Left ventricle myocardium inferior (tissue), 1 donor: ENCODE measurements at regions not wholly inside any gene's neighbourhood (a gene's known extent, or its start where the extent isn't known, plus 50 kb on each side); places are given as distances from the start of the nearest gene placed in this dataset.
A peak's percentile ranks its signal among the peaks of the same experiment; 100 is the strongest.

ENCODE experiments used
- DNase-seq: peaks from one replicate; pipeline ENCODE4 v3.0.0-alpha.2; 2020
- H3K27ac ChIP-seq: fragments of 200-600 bp; replicated peaks from 2 replicates; pipeline ENCODE4 v1.8.0; 2021
- H3K27me3 ChIP-seq: fragments of 200-600 bp; 2 replicates; pipeline ENCODE4 v1.8.0; 2021; ENCODE audit warnings: low read depth
- H3K36me3 ChIP-seq: fragments of 200-600 bp; 2 replicates; pipeline ENCODE4 v1.8.0; 2021
- H3K4me1 ChIP-seq: fragments of 200-600 bp; 2 replicates; pipeline ENCODE4 v1.8.0; 2021
- H3K4me3 ChIP-seq: fragments of 200-600 bp; 2 replicates; pipeline ENCODE4 v1.8.0; 2021; ENCODE audit warnings: mild to moderate bottlenecking, moderate library complexity
- H3K9me3 ChIP-seq: fragments of 200-600 bp; replicated peaks from 2 replicates; pipeline ENCODE4 v1.8.0; 2021
- CTCF ChIP-seq: fragments of 200-600 bp; IDR thresholded peaks from 2 replicates; pipeline ENCODE4 v1.8.0; 2021; ENCODE audit warnings: antibody characterized with exemption, mild to moderate bottlenecking, borderline replicate concordance
- intact Hi-C: fragments of 100-400 bp; cut with micrococcal nuclease; formaldehyde crosslinking; loops from one replicate; pipeline ENCODE4 v1.11.0; 2022
- donor health status: DM: no; HTN: yes; CAD: no; lungs with severe emphysema.

- Histone ChIP-seq H3K9me3 (peaks cover 16% of the 10 kb centered on the region), H3K36me3 (no peaks in the 10 kb centered on the region), H3K4me3 (no peak overlapping the region), H3K27me3 (no peaks in the 10 kb centered on the region), H3K4me1 (peaks cover 18% of the 10 kb centered on the region), H3K27ac (no peak overlapping the region)
- intact Hi-C loops: no loop called here
- no peak for DNase-seq
- TF ChIP-seq CTCF: no peak
Observed at GRCh38 chr6:156559162-156559690, 218.0 kb upstream of the ARID1B start.

DNA sequence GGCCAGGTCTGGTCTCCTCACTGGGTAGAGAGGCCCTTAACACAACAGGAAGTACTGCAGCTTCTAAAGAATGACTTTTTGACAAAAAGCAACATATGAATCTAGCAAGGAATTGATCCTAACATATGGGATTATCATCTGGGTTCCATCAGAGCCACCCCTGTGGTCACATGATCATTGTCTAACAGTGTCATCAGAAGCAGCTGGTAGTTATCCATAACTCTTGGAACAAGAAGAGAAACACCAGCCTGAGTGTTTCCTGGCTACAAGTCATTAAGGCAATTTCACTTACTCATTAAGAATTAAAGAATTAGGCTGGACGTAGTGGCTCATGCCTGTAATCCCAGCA, 219.3 kb upstream of the ARID1B start:
- no peak for TF ChIP-seq CTCF
- Histone ChIP-seq H3K4me3 (no peak overlapping the region), H3K27ac (peak overlapping the region; percentile 25), H3K27me3 (no peaks in the 10 kb centered on the region), H3K36me3 (no peaks in the 10 kb centered on the region), H3K9me3 (peaks cover 16% of the 10 kb centered on the region), H3K4me1 (peaks cover 9% of the 10 kb centered on the region)
- DNase-seq: no peak
- intact Hi-C loops: no loop called here

- H3K9me3 ChIP-seq: peaks cover 16% of the 10 kb centered on the region
- H3K27me3 ChIP-seq: no peaks in the 10 kb centered on the region
- intact Hi-C loops: no loop called here
- peak overlapping the region; percentile 17 for H3K4me3 ChIP-seq
- no peaks in the 10 kb centered on the region for H3K36me3 ChIP-seq
- DNase-seq: peak; percentile 33
- peaks cover 9% of the 10 kb centered on the region for H3K4me1 ChIP-seq
- H3K27ac ChIP-seq: peak overlapping the region; percentile 25
- TF ChIP-seq CTCF: no peak
Observed at GRCh38 chr6:156557251-156557910, 219.8 kb upstream of the ARID1B start.

GRCh38 chr6:156556811-156557210, 220.4 kb upstream of the ARID1B start:
- no peak for DNase-seq
- TF ChIP-seq CTCF: no peak
- peaks cover 16% of the 10 kb centered on the region for H3K9me3 ChIP-seq
- peaks cover 9% of the 10 kb centered on the region for H3K4me1 ChIP-seq
- H3K27me3 ChIP-seq: no peaks in the 10 kb centered on the region
- H3K4me3 ChIP-seq: no peak overlapping the region
- H3K27ac ChIP-seq: peak overlapping the region; percentile 25
- H3K36me3 ChIP-seq: no peaks in the 10 kb centered on the region
- intact Hi-C loops: no loop called here

- Histone ChIP-seq H3K27ac (no peak overlapping the region), H3K36me3 (no peaks in the 10 kb centered on the region), H3K4me3 (no peak overlapping the region), H3K9me3 (peaks cover 5% of the 10 kb centered on the region), H3K4me1 (peaks cover 9% of the 10 kb centered on the region), H3K27me3 (no peaks in the 10 kb centered on the region)
- no peak for TF ChIP-seq CTCF
- no peak for DNase-seq
- intact Hi-C loops: no loop called here
Observed at GRCh38 chr6:156555116-156555515, 222.1 kb upstream of the ARID1B start.
